GM21786 (cell line): ENCODE measurements at regions not wholly inside any gene's neighbourhood (a gene's known extent, or its start where the extent isn't known, plus 50 kb on each side); places are given as distances from the start of the nearest gene placed in this dataset.

Experiments used
- ATAC-seq: cut with Tn5 transposase; IDR thresholded peaks from one replicate; pipeline ENCODE4 v1.9.1; 2021; ENCODE audit not compliant: unreplicated experiment

- ATAC-seq: no peak
Observed at GRCh38 chr11:42025121-42025803, 565.8 kb upstream of the LRRC4C start.

DNA sequence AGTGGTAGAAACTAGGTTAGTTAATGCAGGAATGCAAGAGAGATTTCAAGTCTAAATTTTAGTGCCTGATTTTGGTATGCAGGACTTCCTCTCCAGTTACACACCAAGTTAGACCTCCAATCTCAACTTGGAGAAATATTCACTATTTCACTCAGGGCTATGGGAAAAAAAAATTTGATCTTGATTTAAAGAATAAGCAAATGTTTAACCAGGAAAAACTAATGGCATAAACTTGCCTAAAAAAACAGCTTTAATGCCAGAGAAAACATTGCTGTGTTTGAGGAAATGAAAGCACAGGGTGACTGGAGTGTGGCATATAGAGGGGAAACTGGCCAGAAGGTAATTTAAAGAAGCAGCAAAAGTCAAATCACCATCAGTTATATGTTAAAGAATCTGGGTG, 575.4 kb upstream of the LRRC4C start:
- ATAC-seq: no peak

DNA sequence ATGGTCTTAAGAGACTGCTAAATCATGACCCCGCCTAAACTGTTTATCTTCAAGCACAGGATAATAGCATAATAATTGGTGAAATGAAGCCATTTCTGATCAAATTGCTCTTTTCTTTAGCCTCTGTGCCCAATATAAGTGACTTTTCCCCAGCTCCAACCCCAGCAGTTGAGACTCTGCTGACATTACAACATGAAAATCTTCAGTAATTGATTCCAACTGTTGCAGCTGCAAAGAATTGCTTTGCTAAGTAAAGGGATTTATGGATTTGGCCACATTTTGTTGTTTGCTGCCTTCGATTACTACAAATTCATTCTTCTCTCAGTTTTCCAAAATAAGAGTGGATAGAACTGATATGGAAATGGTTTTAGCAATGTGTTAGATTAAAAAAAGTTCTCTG, 576.7 kb upstream of the LRRC4C start:
- no peak for ATAC-seq

GRCh38 chr11:42043312-42043711, 583.9 kb upstream of the LRRC4C start:
- ATAC-seq: no peak

DNA sequence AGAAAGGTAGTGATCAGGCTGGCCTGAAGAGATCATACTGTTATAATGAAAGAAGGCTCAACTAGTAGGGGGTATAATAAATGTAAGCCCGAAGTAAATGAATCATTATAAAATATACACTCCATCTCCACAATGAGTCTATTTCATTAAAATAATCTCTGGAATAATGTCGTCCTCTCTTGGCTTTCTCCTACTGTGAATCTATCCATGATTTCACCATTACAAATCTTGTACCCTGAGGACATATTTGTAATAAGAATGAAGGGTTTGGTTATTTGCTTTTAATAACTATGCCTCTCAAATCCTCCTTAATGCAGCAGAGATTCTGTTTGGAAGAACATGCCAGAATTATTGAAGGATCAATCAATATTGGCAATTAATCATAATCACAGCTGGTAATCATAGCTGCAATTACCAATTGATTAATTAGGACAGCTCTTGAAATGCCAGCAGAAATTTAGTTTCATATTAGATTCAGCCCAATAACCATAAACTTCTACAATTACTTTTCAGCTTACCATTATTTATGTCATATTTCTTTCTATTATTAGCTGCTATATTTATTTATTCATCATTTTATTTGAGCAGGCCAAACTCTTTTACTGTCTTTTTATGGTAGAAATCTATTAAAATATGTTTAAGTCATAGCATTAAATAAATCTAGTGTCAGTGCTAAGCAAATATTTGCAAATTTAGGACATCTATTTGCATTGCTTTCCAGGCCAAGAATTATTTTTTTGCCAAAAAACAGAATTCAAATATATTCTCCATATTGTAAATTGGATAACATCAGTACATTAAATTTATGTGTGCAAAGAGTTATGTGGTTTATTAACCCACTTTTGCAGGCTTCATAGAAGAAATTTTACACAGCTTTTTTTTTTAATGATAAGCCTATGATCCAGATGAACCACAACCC, 588.4 kb upstream of the LRRC4C start:
- ATAC-seq: no peak

DNA sequence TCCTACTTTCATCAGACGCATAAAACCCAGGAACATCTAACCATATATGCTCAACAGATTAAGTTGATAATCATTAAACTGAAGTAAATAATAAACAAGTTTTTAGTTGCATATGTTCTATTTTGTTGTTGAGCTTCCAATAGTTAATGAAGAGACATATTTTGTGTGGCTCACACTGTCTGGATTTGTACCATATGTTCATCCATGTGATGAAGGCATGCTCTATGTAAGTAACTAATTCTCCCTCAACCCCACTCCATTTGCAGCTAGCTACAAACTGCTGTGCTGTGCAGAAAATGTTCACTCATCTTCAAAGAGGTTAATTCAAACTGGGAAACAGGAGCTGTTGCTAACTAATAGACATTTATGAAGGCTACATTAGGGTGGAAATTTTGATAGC, 589.7 kb upstream of the LRRC4C start:
- ATAC-seq: no peak

DNA sequence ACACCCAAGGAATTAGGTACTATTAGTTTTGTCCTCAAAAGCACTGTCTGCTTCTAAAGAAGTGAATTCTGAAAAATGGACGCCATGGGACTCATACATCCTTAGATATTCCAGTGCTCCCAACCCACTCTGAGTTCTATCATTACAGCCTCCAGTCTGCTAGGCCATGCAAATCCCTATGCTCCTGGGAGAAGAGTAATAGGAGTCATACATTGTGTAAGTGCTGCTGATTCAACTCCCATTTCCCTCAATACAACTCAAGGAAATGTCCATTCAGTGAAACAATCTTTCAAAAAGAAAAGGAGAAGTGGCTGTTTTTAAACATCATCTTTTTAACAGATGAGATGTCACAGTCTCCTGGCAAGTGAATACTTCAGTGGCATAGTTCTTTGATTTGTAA, 590.2 kb upstream of the LRRC4C start:
- no peak for ATAC-seq

DNA sequence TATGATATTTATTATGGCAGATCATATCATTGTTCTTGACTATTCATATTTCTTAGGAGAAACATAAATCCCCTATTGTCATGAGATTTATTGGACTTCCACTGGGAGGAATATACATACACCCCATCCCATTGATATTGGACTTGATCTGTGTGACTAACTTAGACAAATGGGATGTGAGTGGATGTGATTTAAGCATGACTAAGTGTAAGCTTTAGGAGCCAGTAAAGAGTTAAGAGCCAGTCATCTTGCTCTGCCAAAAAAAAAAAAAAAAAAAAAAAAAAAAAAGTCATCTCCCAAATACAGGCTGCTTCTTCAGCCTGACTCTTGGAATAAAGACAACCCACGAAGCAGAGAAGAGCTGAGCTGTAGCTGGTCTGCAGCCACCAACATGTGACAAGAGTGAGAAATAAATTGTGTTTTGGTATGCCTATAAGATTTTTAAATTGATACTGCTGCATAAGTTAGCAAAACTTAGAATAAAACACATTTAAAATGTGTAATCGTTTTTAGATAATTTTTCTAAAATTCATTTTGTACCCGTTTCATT, 595.0 kb upstream of the LRRC4C start:
- ATAC-seq: no peak

- no peak for ATAC-seq
Observed at GRCh38 chr11:42055606-42056005, 596.2 kb upstream of the LRRC4C start.

GRCh38 chr11:42058794-42059193, 599.3 kb upstream of the LRRC4C start:
- ATAC-seq: no peak

DNA sequence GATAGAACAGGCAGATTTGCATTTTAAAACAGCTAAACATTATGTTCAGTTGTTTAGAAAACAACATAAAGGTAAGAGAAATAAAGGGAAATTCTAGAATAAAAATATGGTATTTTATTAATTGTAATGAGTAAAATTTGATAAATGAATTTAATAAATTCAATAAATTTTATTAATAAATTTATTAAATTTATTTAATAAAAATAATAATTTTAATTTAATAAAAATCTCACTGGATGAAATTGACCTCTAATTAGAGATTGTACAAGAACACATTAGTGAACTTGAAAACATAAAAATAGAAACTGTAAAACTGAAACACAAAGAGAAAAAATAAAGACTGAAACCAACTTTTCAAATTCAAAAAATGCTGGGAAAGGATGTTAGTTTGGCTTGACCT, 605.7 kb upstream of the LRRC4C start:
- no peak for ATAC-seq

DNA sequence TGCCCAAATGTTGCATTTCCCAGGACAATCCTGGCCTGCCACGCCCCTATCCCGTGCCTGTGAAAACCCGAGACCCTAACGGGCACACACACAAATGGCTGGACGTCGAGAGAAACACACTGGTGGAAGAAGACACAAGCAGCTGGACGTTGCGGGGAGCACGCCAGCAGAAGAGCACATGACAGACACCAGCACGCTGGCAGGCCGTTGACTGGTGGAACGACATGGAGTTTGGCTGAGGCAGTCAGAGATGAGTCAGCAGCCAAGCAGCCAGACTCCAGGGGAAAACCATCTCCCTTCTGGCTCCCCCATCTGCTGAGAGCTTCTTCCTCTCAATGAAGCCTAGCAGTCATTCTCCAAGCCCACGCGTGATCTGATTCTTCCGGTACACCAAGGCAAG, 606.7 kb upstream of the LRRC4C start:
- no peak for ATAC-seq

DNA sequence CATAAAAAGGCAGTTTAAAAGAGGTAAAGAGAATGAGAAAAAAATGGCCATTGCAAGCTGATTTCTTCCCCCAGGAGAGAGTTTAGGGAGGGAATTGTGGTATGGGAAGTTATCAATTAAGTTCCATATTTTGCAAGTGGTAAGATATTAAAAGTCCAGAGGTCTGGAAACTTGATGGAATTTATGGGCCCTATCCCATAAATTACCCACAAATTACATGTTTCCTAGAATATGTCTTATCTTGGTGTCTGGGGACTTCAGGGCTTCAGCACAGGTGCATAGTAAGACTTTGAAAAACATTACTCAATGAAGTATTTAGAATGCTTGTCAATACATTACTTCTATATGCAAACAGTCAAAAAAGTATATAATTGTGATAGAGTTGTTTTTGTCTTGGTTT, 614.9 kb upstream of the LRRC4C start:
- ATAC-seq: no peak

DNA sequence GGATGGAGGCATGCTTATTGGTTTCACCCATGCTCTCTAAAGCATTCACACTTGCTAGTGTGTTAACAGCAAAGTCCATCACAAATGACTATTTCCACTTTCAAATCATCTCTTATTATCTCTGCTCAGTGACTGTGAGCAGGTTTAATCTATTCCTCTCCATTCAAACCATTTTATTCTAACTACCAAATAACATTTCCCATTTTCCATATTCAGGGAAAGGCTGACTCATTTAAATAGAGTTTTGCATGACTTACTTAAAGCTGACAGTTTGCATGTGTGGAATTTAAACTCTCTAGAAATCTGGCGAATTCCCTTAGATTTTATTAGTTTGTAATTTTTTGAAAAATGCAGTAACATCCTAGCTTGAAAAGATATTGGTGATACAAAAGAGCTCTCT, 615.7 kb upstream of the LRRC4C start:
- ATAC-seq: no peak

GRCh38 chr11:42077794-42078193, 618.3 kb upstream of the LRRC4C start:
- no peak for ATAC-seq

DNA sequence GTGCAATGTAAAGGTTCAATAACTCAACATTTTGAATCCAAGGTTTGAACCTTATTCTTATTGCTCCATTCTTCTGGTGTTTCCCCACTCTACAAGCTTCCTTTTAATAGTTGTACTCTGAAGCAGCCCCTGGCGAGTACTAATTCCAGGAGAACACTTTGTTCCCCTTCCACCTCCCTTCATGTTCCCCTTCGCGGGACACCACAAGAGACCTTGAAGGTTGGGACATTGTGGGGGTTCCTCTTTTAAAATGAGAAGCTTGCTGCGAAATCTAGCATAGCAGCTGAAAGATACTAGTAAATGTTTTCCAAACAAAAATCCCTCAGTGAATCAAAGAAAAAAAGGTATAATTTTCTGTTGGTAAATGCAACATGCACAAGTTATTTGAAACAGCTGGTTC, 626.3 kb upstream of the LRRC4C start:
- ATAC-seq: no peak

DNA sequence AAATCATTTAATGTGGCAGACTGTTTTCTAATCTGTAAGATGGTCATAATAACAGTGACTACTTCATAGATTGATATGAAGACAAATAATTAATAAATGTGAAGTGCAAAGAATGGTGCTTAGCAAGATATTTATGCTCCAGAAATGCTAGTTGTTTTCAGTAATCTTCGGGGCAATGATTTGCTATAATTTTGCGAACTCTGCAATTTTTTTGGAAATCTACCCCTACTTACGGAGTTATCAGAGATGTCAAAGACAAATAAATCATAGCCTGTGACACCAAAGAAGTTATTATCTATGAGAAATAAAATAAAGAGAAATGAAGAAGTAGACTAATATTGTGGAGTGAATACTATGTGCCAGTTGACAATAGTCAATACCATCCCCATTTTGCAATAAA, 634.1 kb upstream of the LRRC4C start:
- no peak for ATAC-seq

DNA sequence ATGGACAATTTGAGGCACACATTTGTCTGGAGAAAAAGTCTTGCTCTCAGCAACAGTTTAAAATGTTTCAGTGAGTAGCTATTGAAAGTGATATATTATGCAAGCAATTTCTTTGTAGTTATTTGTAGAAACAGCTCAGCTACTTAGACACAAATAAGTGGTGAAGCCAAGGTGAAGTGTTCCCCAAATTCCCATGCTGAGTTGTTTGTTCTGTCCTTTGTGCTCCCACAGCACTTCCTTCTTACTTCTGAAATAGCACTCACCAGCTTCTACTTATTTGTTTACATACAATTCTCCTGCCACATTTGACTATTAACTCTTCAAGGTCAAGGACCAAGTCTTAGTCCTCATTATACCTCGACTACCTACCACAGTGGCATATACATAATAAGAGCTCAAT, 638.6 kb upstream of the LRRC4C start:
- ATAC-seq: no peak

DNA sequence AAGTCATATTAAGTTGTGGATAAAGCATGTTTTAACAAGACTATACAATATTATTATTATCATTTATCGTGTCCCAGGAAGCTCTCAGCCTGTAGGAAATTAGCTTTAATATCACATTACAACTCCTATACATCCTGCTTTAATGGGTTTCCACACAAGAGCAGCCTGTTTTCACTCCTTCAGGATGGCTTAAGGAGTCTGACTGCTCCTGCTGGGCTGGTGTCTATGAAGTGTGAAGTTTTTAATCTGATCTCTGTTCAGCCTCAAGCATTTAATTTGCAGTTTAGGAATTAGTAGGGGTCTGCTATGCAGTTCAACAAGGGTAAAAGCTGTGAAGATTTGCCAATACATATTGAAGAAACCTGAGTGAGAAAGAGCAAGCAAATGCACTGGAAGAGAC, 653.4 kb upstream of the LRRC4C start:
- ATAC-seq: no peak

DNA sequence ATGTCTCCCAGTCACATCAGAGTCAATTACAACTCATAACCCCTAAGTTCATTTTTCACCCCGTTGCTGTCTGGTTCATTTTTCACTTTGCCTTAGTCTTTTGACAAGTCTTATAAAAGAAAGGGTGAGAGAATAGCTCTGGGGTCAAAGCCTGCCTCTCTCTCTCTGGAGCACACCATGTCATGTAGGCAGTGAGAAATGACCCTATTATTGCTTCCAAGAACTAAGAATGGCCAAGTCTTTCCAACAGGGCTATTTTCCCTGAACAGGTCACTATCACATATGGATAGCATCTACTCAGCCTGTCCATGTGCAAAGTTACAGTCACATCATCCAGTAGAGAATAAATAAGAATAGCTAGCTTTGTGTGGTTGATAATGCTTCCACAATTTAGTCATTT, 655.5 kb upstream of the LRRC4C start:
- ATAC-seq: no peak

- no peak for ATAC-seq
Observed at GRCh38 chr11:42138454-42138853, 679.0 kb upstream of the LRRC4C start.

- no peak for ATAC-seq
Observed at GRCh38 chr11:42145311-42145710, 685.9 kb upstream of the LRRC4C start.
